Vagina (tissue), 2 donors: ENCODE measurements at regions not wholly inside any gene's neighbourhood (a gene's known extent, or its start where the extent isn't known, plus 50 kb on each side); places are given as distances from the start of the nearest gene placed in this dataset.

Experiments used
- POLR2A ChIP-seq, 2 donors: fragments of 450-650 bp; IDR thresholded peaks; one replicate each; pipeline ENCODE4 v1.6.1; 2017; ENCODE audit warnings: antibody characterized with exemption in 2 of 2, mild to moderate bottlenecking in 2 of 2, moderate library complexity in 2 of 2
- POLR2AphosphoS5 ChIP-seq, 2 donors: sonication (generic); formaldehyde crosslinking; IDR thresholded peaks; one replicate each; pipeline ENCODE4 v1.9.0; 2017; ENCODE audit warnings: antibody characterized with exemption in 2 of 2, mild to moderate bottlenecking in 2 of 2, low read depth in 1 of 2; ENCODE audit not compliant: insufficient read depth in 1 of 2
- TF ChIP-seq, protein P1 (sequence below), 3 experiments: fragments of 450-650 bp in 2 of 3; fragments of 200-600 bp in 1 of 3; sonication (generic) in 1 of 3; IDR thresholded peaks; one replicate each; pipeline ENCODE4 v1.5.1; 2017 to 2019; ENCODE audit warnings: antibody characterized with exemption in 3 of 3, mild to moderate bottlenecking in 2 of 3, moderate library complexity in 2 of 3

DNA sequence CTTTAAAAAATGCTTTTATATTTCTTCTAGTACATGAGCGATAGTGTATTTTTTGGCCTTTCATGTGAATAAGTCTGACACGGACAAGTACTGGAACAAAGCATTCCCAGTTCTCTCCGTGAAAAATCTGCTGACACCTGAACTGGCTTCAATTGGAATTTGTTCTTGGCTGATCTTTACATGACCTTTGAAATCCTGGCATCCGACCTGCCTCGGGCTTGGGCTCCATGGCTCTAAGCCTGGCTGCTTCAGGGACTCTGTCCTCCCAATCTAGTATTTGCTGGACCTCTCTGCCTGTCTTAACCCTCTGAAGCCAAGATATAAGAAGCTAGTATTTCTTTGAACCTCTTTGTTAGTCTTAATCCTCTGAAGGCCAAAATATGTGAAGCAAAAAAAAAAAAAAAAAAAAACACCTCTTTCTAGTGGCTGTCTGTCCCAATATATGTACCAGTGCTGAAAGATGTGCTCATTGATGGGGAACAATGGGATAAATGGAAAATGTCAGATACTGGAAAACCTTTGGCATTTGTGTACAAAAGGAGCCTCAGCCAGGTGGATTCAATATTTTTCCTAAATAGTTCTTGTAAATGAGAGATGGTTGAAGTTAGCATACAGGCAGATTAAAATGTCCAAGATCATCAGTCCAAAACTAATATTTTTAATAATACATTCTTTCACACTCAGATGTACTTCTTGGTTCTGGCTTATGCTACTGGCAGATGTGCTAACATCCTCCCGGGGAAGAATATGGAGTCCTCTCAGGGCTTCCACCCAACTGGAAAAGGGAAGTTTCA is 470.6 kb downstream of the TUSC1 start:
- TF ChIP-seq, protein P1, sequence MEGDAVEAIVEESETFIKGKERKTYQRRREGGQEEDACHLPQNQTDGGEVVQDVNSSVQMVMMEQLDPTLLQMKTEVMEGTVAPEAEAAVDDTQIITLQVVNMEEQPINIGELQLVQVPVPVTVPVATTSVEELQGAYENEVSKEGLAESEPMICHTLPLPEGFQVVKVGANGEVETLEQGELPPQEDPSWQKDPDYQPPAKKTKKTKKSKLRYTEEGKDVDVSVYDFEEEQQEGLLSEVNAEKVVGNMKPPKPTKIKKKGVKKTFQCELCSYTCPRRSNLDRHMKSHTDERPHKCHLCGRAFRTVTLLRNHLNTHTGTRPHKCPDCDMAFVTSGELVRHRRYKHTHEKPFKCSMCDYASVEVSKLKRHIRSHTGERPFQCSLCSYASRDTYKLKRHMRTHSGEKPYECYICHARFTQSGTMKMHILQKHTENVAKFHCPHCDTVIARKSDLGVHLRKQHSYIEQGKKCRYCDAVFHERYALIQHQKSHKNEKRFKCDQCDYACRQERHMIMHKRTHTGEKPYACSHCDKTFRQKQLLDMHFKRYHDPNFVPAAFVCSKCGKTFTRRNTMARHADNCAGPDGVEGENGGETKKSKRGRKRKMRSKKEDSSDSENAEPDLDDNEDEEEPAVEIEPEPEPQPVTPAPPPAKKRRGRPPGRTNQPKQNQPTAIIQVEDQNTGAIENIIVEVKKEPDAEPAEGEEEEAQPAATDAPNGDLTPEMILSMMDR (IDR thresholded peaks at IDR 0.05), result no peak
- TF ChIP-seq POLR2AphosphoS5 (IDR thresholded peaks at IDR 0.05; ENCODE audit: insufficient read depth in 1 of 2, low read depth in 1 of 2), result no peak
- TF ChIP-seq POLR2A (IDR thresholded peaks at IDR 0.05), result no peak
